ENCODE measurements at regions not wholly inside any gene's neighbourhood (a gene's known extent, or its start where the extent isn't known, plus 50 kb on each side); places are given as distances from the start of the nearest gene placed in this dataset.

GRCh38 chr4:159764343-159764952, 661.6 kb downstream of the RAPGEF2 start:
- H3K9ac ChIP-seq (ENCODE audit: insufficient read length): no peak overlapping the region
- peaks cover 44% of the 10 kb centered on the region for H3K36me3 ChIP-seq (ENCODE audit: insufficient read depth, low read length)
- DNase-seq (ENCODE audit: low read depth, low spot score): no peak
- H3K27ac ChIP-seq: peak overlapping the region; percentile 60; the same call in 1 of the 2 replicates
- no peak overlapping the region for H3K4me3 ChIP-seq
- no peaks in the 10 kb centered on the region for H3K9me3 ChIP-seq (ENCODE audit: low read depth, low read length)
- no peak for TF ChIP-seq EZH2 (IDR thresholded peaks at IDR 0.05)

GRCh38 chr4:159765382-159765781, 662.5 kb downstream of the RAPGEF2 start:
- H3K9ac ChIP-seq (ENCODE audit: insufficient read length): no peak overlapping the region
- peak overlapping the region; percentile 34; the same call in 1 of the 2 replicates for H3K27ac ChIP-seq
- TF ChIP-seq POLR2AphosphoS5 (IDR thresholded peaks at IDR 0.05; ENCODE audit: borderline replicate concordance, low read depth, low read length): no peak
- no peak for TF ChIP-seq EZH2 (IDR thresholded peaks at IDR 0.05)
- no peak for TF ChIP-seq FOXP2 (optimal IDR thresholded peaks at IDR 0.05; ENCODE audit: control extremely low read depth, extremely low read length, insufficient read depth)
- no peaks in the 10 kb centered on the region for H3K9me3 ChIP-seq (ENCODE audit: low read depth, low read length)
- H3K4me3 ChIP-seq: no peak overlapping the region
- no peak for DNase-seq (ENCODE audit: low read depth, low spot score)
- H3K36me3 ChIP-seq (ENCODE audit: insufficient read depth, low read length): peaks cover 44% of the 10 kb centered on the region

GRCh38 chr4:159766241-159766640, 663.4 kb downstream of the RAPGEF2 start:
- TF ChIP-seq EZH2 (IDR thresholded peaks at IDR 0.05) (no peak), POLR2AphosphoS5 (IDR thresholded peaks at IDR 0.05; ENCODE audit: borderline replicate concordance, low read depth, low read length) (no peak), FOXP2 (optimal IDR thresholded peaks at IDR 0.05; ENCODE audit: control extremely low read depth, extremely low read length, insufficient read depth) (no peak)
- Histone ChIP-seq H3K27ac (no peak overlapping the region), H3K4me3 (no peak overlapping the region), H3K9ac (ENCODE audit: insufficient read length) (no peak overlapping the region), H3K9me3 (ENCODE audit: low read depth, low read length) (no peaks in the 10 kb centered on the region), H3K36me3 (ENCODE audit: insufficient read depth, low read length) (peaks cover 47% of the 10 kb centered on the region)
- DNase-seq (ENCODE audit: low read depth, low spot score): no peak

- Histone ChIP-seq H3K9me3 (ENCODE audit: low read depth, low read length) (no peaks in the 10 kb centered on the region), H3K9ac (ENCODE audit: insufficient read length) (no peak overlapping the region), H3K27ac (peak overlapping the region; percentile 29; the same call in 1 of the 2 replicates), H3K4me3 (no peak overlapping the region), H3K36me3 (ENCODE audit: insufficient read depth, low read length) (peaks cover 50% of the 10 kb centered on the region)
- no peak for DNase-seq (ENCODE audit: low read depth, low spot score)
- TF ChIP-seq EZH2 (IDR thresholded peaks at IDR 0.05) (no peak), FOXP2 (optimal IDR thresholded peaks at IDR 0.05; ENCODE audit: control extremely low read depth, extremely low read length, insufficient read depth) (no peak), POLR2AphosphoS5 (IDR thresholded peaks at IDR 0.05; ENCODE audit: borderline replicate concordance, low read depth, low read length) (no peak)
Measured at GRCh38 chr4:159767406-159767805, 664.5 kb downstream of the RAPGEF2 start.

GRCh38 chr4:159768016-159768415, 665.1 kb downstream of the RAPGEF2 start:
- DNase-seq (ENCODE audit: low read depth, low spot score): no peak
- Histone ChIP-seq H3K9me3 (ENCODE audit: low read depth, low read length) (no peaks in the 10 kb centered on the region), H3K36me3 (ENCODE audit: insufficient read depth, low read length) (peaks cover 51% of the 10 kb centered on the region), H3K4me3 (no peak overlapping the region), H3K9ac (ENCODE audit: insufficient read length) (no peak overlapping the region), H3K27ac (peak overlapping the region; percentile 29; the same call in 1 of the 2 replicates)
- TF ChIP-seq FOXP2 (optimal IDR thresholded peaks at IDR 0.05; ENCODE audit: control extremely low read depth, extremely low read length, insufficient read depth) (no peak), POLR2AphosphoS5 (IDR thresholded peaks at IDR 0.05; ENCODE audit: borderline replicate concordance, low read depth, low read length) (no peak), EZH2 (IDR thresholded peaks at IDR 0.05) (no peak)

GRCh38 chr4:159770401-159770800, 667.5 kb downstream of the RAPGEF2 start:
- no peak for TF ChIP-seq EZH2 (IDR thresholded peaks at IDR 0.05)
- TF ChIP-seq FOXP2 (optimal IDR thresholded peaks at IDR 0.05; ENCODE audit: control extremely low read depth, extremely low read length, insufficient read depth): no peak
- TF ChIP-seq POLR2AphosphoS5 (IDR thresholded peaks at IDR 0.05; ENCODE audit: borderline replicate concordance, low read depth, low read length): no peak
- Histone ChIP-seq H3K9me3 (ENCODE audit: low read depth, low read length) (no peaks in the 10 kb centered on the region), H3K4me3 (no peak overlapping the region), H3K9ac (ENCODE audit: insufficient read length) (no peak overlapping the region), H3K36me3 (ENCODE audit: insufficient read depth, low read length) (peaks cover 55% of the 10 kb centered on the region), H3K27ac (peak overlapping the region; percentile 22)
- no peak for DNase-seq (ENCODE audit: low read depth, low spot score)

- H3K27ac ChIP-seq: peak overlapping the region; percentile 22
- no peak for TF ChIP-seq POLR2AphosphoS5 (IDR thresholded peaks at IDR 0.05; ENCODE audit: borderline replicate concordance, low read depth, low read length)
- TF ChIP-seq EZH2 (IDR thresholded peaks at IDR 0.05): no peak
- TF ChIP-seq FOXP2 (optimal IDR thresholded peaks at IDR 0.05; ENCODE audit: control extremely low read depth, extremely low read length, insufficient read depth): no peak
- H3K9me3 ChIP-seq (ENCODE audit: low read depth, low read length): no peaks in the 10 kb centered on the region
- no peak for DNase-seq (ENCODE audit: low read depth, low spot score)
- H3K4me3 ChIP-seq: no peak overlapping the region
- peaks cover 49% of the 10 kb centered on the region for H3K36me3 ChIP-seq (ENCODE audit: insufficient read depth, low read length)
- H3K9ac ChIP-seq (ENCODE audit: insufficient read length): no peak overlapping the region
Measured at GRCh38 chr4:159770969-159771368, 668.1 kb downstream of the RAPGEF2 start.

GRCh38 chr4:159776961-159777360, 674.1 kb downstream of the RAPGEF2 start:
- Histone ChIP-seq H3K36me3 (ENCODE audit: insufficient read depth, low read length) (peaks cover 23% of the 10 kb centered on the region), H3K9ac (ENCODE audit: insufficient read length) (peak overlapping the region; percentile 73), H3K9me3 (ENCODE audit: low read depth, low read length) (no peaks in the 10 kb centered on the region), H3K27ac (peak overlapping the region; percentile 100), H3K4me3 (peak overlapping the region; percentile 76)
- no peak for DNase-seq (ENCODE audit: low read depth, low spot score)
- TF ChIP-seq EZH2 (IDR thresholded peaks at IDR 0.05) (no peak), POLR2AphosphoS5 (IDR thresholded peaks at IDR 0.05; ENCODE audit: borderline replicate concordance, low read depth, low read length) (peak; percentile 49; the same call in 1 of the 2 replicates)

GRCh38 chr4:159777689-159778088, 674.8 kb downstream of the RAPGEF2 start:
- TF ChIP-seq POLR2AphosphoS5 (IDR thresholded peaks at IDR 0.05; ENCODE audit: borderline replicate concordance, low read depth, low read length) (peak; percentile 41), FOXP2 (optimal IDR thresholded peaks at IDR 0.05; ENCODE audit: control extremely low read depth, extremely low read length, insufficient read depth) (no peak), EZH2 (IDR thresholded peaks at IDR 0.05) (no peak)
- H3K4me3 ChIP-seq: peak overlapping the region; percentile 76
- H3K9me3 ChIP-seq (ENCODE audit: low read depth, low read length): no peaks in the 10 kb centered on the region
- DNase-seq (ENCODE audit: low read depth, low spot score): peak; percentile 75
- peaks cover 23% of the 10 kb centered on the region for H3K36me3 ChIP-seq (ENCODE audit: insufficient read depth, low read length)
- peak overlapping the region; percentile 100 for H3K27ac ChIP-seq
- H3K9ac ChIP-seq (ENCODE audit: insufficient read length): peak overlapping the region; percentile 73
